Cardiac fibroblast (primary cell): ENCODE measurements at regions not wholly inside any gene's neighbourhood (a gene's known extent, or its start where the extent isn't known, plus 50 kb on each side); places are given as distances from the start of the nearest gene placed in this dataset.

ENCODE experiments used
- DNase-seq, 2 donors: peaks; one replicate each; pipeline versions ENCODE4 v3.0.0 to v3.0.0-alpha.2; 2010; ENCODE audit warnings: low read depth in 2 of 2
- H3K4me3 ChIP-seq, 2 donors: replicated peaks in 1 of 2; 1 replicate in 1 of 2; 2 replicates in 1 of 2; pipeline ENCODE4 v1.5.1; 2011; ENCODE audit warnings: low read depth in 2 of 2, low read length in 2 of 2, mild to moderate bottlenecking in 2 of 2, moderate library complexity in 1 of 2
- TF ChIP-seq, protein P1 (sequence below): IDR thresholded peaks from one replicate; pipeline ENCODE4 v1.5.1; 2011; ENCODE audit warnings: low read depth, mild to moderate bottlenecking, low read length, inconsistent platforms

DNA sequence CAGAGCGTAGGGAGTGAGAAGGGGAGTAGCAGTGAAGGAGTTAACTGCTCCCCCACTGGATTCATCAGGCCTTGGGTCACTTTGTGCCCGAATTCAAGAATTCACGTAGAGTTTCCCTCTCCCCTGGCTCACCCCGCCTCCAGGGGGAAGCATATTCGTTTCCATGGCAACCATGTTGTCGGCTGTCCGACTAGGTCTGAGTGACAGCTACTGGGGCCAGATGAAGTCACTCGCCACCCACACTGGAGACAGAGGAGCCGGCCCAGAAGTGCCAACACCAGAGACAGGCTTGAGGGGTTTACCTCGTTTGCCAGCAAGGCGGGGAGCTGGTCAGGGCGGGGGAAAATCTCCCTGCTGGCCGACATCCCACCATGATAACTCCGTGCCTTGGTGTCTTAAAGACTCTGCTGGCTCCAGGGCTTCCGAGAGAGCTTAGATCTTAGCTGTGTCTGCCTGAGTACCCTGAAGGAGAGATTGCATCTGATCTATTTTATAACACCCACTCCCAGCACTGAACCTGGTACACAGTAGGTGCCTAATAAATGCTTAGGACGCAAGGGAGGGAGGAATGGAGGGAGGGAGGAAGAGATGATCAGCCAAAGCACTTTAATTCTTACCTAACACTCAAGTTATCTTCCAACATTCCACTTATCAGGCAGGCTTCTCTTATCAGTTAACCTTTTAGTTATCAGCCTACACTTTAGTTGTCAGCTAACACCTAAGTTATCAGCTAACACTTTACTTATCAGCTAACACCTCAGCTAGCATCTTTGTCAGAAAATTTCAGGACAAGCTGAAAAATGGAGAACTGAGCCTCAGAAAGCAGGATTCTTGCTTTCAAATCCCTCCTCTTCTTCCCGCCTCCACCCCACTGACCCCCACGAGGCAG lies 57.2 kb upstream of the ZNRF4 start:
- no peak overlapping the region for H3K4me3 ChIP-seq
- TF ChIP-seq, protein P1, sequence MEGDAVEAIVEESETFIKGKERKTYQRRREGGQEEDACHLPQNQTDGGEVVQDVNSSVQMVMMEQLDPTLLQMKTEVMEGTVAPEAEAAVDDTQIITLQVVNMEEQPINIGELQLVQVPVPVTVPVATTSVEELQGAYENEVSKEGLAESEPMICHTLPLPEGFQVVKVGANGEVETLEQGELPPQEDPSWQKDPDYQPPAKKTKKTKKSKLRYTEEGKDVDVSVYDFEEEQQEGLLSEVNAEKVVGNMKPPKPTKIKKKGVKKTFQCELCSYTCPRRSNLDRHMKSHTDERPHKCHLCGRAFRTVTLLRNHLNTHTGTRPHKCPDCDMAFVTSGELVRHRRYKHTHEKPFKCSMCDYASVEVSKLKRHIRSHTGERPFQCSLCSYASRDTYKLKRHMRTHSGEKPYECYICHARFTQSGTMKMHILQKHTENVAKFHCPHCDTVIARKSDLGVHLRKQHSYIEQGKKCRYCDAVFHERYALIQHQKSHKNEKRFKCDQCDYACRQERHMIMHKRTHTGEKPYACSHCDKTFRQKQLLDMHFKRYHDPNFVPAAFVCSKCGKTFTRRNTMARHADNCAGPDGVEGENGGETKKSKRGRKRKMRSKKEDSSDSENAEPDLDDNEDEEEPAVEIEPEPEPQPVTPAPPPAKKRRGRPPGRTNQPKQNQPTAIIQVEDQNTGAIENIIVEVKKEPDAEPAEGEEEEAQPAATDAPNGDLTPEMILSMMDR, result no peak
- peak in 1 of 2 donors; percentile 6 for DNase-seq

DNA sequence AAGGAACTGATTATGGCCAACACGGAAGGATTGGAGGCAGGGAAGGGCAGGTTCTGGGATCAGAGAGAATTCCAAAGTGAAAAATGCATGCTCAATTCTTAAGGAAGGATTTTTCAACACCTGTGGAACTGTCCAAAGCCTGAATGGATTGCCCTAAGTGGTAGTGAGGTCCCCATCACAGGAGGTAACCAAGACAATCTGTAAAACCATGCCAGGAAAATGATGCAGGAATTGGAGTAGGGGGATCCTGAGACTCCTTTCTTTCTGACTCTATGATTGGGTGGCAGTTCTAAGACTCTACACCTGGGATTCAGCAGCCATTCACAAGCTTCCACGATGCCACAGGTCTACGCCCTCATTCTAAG lies 56.5 kb upstream of the ZNRF4 start:
- no peak for DNase-seq
- H3K4me3 ChIP-seq, result no peak overlapping the region
- TF ChIP-seq, protein P1, result no peak

DNA sequence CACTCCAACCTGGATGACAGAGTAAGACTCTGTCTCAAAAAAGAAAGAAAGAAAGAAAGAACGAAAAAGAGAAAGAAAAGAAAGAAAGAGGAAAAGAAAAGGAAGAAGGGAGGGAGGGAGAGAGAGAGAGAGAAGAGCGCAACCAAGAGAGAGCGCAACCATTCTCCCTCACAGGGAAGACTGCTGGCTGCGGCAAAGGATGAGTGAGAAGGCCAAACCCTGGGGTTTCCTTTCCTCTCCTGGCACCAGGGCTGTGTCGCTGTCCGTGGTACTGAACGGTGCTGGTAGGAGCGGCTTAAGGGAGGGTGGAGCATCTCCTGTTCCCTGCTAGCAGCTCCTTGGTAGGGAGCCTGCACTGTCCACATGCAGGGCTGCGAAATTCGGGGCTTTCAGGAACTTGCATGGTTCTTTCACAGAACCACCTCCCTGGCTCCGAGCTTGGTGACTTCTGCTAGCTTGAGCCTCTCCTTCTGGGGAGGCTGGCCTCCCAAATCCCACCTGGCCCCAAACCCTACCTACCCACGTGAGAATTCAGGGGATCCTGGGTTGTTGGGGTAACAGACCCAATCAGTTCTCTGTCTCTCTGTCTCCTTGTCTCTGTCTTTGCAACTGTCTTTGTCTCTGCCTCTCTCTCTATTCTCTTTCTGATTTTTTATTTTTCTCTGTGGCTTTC lies 51.1 kb upstream of the ZNRF4 start:
- DNase-seq, result peak; percentile 86 to 89
- H3K4me3 ChIP-seq, result no peak overlapping the region
- TF ChIP-seq, protein P1, result no peak
